ENCODE measurements at regions not wholly inside any gene's neighbourhood (a gene's known extent, or its start where the extent isn't known, plus 50 kb on each side); places are given as distances from the start of the nearest gene placed in this dataset.

- DNase-seq (ENCODE audit: low read depth), result no peak
- no peak for TF ChIP-seq CTCF (conservative IDR thresholded peaks at IDR 0.05; ENCODE audit: low read depth, low read length)
- H3K4me3 ChIP-seq (ENCODE audit: low read depth, low read length), result no peak overlapping the region
Measured at GRCh38 chr7:46143949-46144917, 223.2 kb upstream of the IGFBP3 start.

GRCh38 chr7:46143421-46143820 is 222.3 kb upstream of the IGFBP3 start:
- no peak for DNase-seq (ENCODE audit: low read depth)
- H3K4me3 ChIP-seq (ENCODE audit: low read depth, low read length), result no peak overlapping the region
- TF ChIP-seq CTCF (conservative IDR thresholded peaks at IDR 0.05; ENCODE audit: low read depth, low read length), result no peak

GRCh38 chr7:46139079-46139478 is 218.0 kb upstream of the IGFBP3 start:
- no peak overlapping the region for H3K4me3 ChIP-seq (ENCODE audit: low read depth, low read length)
- TF ChIP-seq CTCF (conservative IDR thresholded peaks at IDR 0.05; ENCODE audit: low read depth, low read length), result no peak
- peak; percentile 93 for DNase-seq (ENCODE audit: low read depth)

- DNase-seq (ENCODE audit: low read depth), result no peak
- H3K4me3 ChIP-seq (ENCODE audit: low read depth, low read length), result no peak overlapping the region
- TF ChIP-seq CTCF (conservative IDR thresholded peaks at IDR 0.05; ENCODE audit: low read depth, low read length), result no peak
Measured at GRCh38 chr7:46137725-46138124, 216.7 kb upstream of the IGFBP3 start.

- H3K4me3 ChIP-seq (ENCODE audit: low read depth, low read length), result no peak overlapping the region
- TF ChIP-seq CTCF (conservative IDR thresholded peaks at IDR 0.05; ENCODE audit: low read depth, low read length), result no peak
- no peak for DNase-seq (ENCODE audit: low read depth)
Measured at GRCh38 chr7:46135557-46135956, 214.5 kb upstream of the IGFBP3 start.

GRCh38 chr7:46134795-46135194 is 213.7 kb upstream of the IGFBP3 start:
- no peak for TF ChIP-seq CTCF (conservative IDR thresholded peaks at IDR 0.05; ENCODE audit: low read depth, low read length)
- no peak overlapping the region for H3K4me3 ChIP-seq (ENCODE audit: low read depth, low read length)
- no peak for DNase-seq (ENCODE audit: low read depth)

- TF ChIP-seq CTCF (conservative IDR thresholded peaks at IDR 0.05; ENCODE audit: low read depth, low read length), result no peak
- DNase-seq (ENCODE audit: low read depth), result no peak
- no peak overlapping the region for H3K4me3 ChIP-seq (ENCODE audit: low read depth, low read length)
Measured at GRCh38 chr7:46134385-46134784, 213.3 kb upstream of the IGFBP3 start.
